PC-9 (cell line): ENCODE measurements at regions not wholly inside any gene's neighbourhood (a gene's known extent, or its start where the extent isn't known, plus 50 kb on each side); places are given as distances from the start of the nearest gene placed in this dataset.

Source experiments
- BruUV-seq: library from RNA; stranded (reverse); fragments of 400-500 nt; replicated peaks from 2 replicates; lab custom pipeline; 2021; lab: Mats Ljungman, UMichigan
- CTCF ChIA-PET: fragments of 300-600 bp; sonication (Branson Sonifier 250); formaldehyde crosslinking; loops from one replicate; lab custom pipeline; 2022; ENCODE audit warnings: antibody characterized with exemption; lab: Charles Lee
- POLR2A ChIA-PET: fragments of 300-600 bp; sonication (Branson Sonifier 250); formaldehyde crosslinking; loops from one replicate; lab custom pipeline; 2022; ENCODE audit warnings: antibody characterized with exemption; ENCODE audit not compliant: unreplicated experiment; lab: Charles Lee
- DNase-seq, 2 experiments: peaks; one replicate each; pipeline versions ENCODE4 v3.0.0 to v3.0.0-alpha.2; 2015 to 2022; ENCODE audit warnings: mixed read lengths in 1 of 2
- H2AFZ ChIP-seq: fragments of 200-600 bp; sonication (generic); 2 replicates; pipeline ENCODE4 v1.8.1; 2017; ENCODE audit warnings: antibody characterized with exemption
- H3F3A ChIP-seq: fragments of 200-600 bp; sonication (generic); 2 replicates; pipeline ENCODE4 v1.8.1; 2017; ENCODE audit warnings: antibody characterized with exemption, mild to moderate bottlenecking, low read depth; ENCODE audit not compliant: insufficient read depth
- H3K27ac ChIP-seq: fragments of 200-600 bp; sonication (generic); 2 replicates; pipeline ENCODE4 v1.6.1; 2016; ENCODE audit warnings: mixed run types
- H3K27me3 ChIP-seq: fragments of 200-600 bp; sonication (generic); 2 replicates; pipeline ENCODE4 v1.6.1; 2016; ENCODE audit warnings: low read depth, mixed run types; ENCODE audit not compliant: insufficient read depth
- H3K36me3 ChIP-seq: fragments of 200-600 bp; sonication (generic); 2 replicates; pipeline ENCODE4 v1.6.1; 2016; ENCODE audit warnings: low read depth, mixed run types
- H3K4me1 ChIP-seq: fragments of 200-600 bp; sonication (generic); replicated peaks from 2 replicates; pipeline ENCODE4 v1.6.1; 2016; ENCODE audit warnings: mixed run types; ENCODE audit not compliant: insufficient read depth
- H3K4me2 ChIP-seq: fragments of 200-600 bp; sonication (generic); 2 replicates; pipeline ENCODE4 v1.6.1; 2017; ENCODE audit warnings: mixed run types
- H3K4me3 ChIP-seq: fragments of 200-600 bp; sonication (generic); 2 replicates; pipeline ENCODE4 v1.6.1; 2016; ENCODE audit warnings: mixed run types
- H3K79me2 ChIP-seq: fragments of 200-600 bp; sonication (generic); 2 replicates; pipeline ENCODE4 v1.6.1; 2017; ENCODE audit warnings: low read depth, mixed run types
- H3K9me2 ChIP-seq: fragments of 200-600 bp; sonication (generic); 2 replicates; pipeline ENCODE4 v1.8.1; 2017; ENCODE audit warnings: mild to moderate bottlenecking; ENCODE audit not compliant: insufficient read depth
- H3K9me3 ChIP-seq: fragments of 200-600 bp; sonication (generic); 2 replicates; pipeline ENCODE4 v1.8.1; 2016; ENCODE audit warnings: low read depth; ENCODE audit not compliant: insufficient read depth
- H4K20me1 ChIP-seq: fragments of 200-600 bp; sonication (generic); 2 replicates; pipeline ENCODE4 v1.8.1; 2017; ENCODE audit not compliant: insufficient read depth
- CTCF ChIP-seq: fragments of 200-600 bp; sonication (generic); conservative IDR thresholded peaks from 2 replicates; pipeline ENCODE4 v1.6.1; 2017; ENCODE audit warnings: mixed run types, antibody characterized with exemption, mild to moderate bottlenecking, moderate library complexity
- EZH2 ChIP-seq: fragments of 200-600 bp; sonication (generic); IDR thresholded peaks from 2 replicates; pipeline ENCODE4 v1.8.0; 2017; ENCODE audit warnings: antibody characterized with exemption, low read depth
- intact Hi-C: fragments of 100-400 bp; cut with micrococcal nuclease; formaldehyde crosslinking; loops from one replicate; pipeline ENCODE4 v1.10.0; 2022; ENCODE audit not compliant: unreplicated experiment

DNA sequence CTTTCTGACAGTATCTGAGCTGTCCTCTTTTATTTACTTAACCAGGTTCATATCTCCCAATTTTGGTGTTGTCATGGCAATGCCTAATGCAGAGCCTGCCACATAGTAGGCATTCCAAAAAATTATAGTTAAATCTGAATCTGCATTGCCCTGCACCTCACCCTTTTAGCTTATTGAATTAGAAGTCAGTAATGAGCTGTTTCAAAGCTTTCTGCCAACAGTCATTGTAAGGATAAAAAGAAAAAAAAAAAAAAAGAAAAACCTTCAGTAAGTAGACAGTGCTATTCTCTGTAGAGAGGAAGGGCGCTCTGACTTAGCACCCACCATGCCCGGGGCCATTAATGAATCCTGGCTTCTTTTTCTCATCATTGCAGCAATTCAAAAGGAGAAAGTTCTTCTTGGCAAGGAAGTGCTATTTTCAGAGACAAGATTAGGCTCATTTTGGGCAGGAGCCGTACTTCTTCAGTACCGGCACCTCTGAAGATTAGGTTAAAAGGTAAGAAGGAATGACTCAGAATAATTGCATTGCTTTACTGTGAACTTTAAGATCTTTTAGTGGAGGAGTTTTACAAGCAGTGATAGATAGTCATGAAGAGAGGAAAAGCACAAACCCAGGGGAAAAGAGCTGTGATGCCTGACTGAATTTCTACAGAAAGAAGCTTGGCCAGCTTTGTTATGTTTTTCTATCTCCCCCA, 2041.2 kb upstream of the PIK3C3 start:
- DNase-seq = no peak
- H3K79me2 ChIP-seq = no peaks in the 10 kb centered on the region
- no peaks in the 10 kb centered on the region for H3K9me3 ChIP-seq
- H2AFZ ChIP-seq = no peak overlapping the region
- no peaks in the 10 kb centered on the region for H4K20me1 ChIP-seq
- POLR2A ChIA-PET = no interaction called here
- H3K9me2 ChIP-seq = no peaks in the 10 kb centered on the region
- no peaks in the 10 kb centered on the region for H3F3A ChIP-seq
- BruUV-seq = no TSS peak
- no peaks in the 10 kb centered on the region for H3K4me1 ChIP-seq
- CTCF ChIA-PET = no interaction called here
- intact Hi-C loops = no loop called here
- H3K36me3 ChIP-seq = no peaks in the 10 kb centered on the region
- no peak overlapping the region for H3K4me3 ChIP-seq
- H3K27me3 ChIP-seq = no peaks in the 10 kb centered on the region
- TF ChIP-seq CTCF (no peak), EZH2 (no peak)
- H3K4me2 ChIP-seq = no peak overlapping the region
- H3K27ac ChIP-seq = no peak overlapping the region

GRCh38 chr18:39911716-39912115, 2043.3 kb upstream of the PIK3C3 start:
- Histone ChIP-seq H2AFZ (no peak overlapping the region), H3K4me1 (no peaks in the 10 kb centered on the region), H3K27me3 (no peaks in the 10 kb centered on the region), H3K9me3 (no peaks in the 10 kb centered on the region), H4K20me1 (no peaks in the 10 kb centered on the region), H3F3A (no peaks in the 10 kb centered on the region), H3K27ac (no peak overlapping the region), H3K4me3 (no peak overlapping the region), H3K9me2 (no peaks in the 10 kb centered on the region), H3K4me2 (no peak overlapping the region), H3K79me2 (no peaks in the 10 kb centered on the region), H3K36me3 (no peaks in the 10 kb centered on the region)
- ChIA-PET POLR2A (no interaction called here), CTCF (no interaction called here)
- BruUV-seq = no TSS peak
- no peak for DNase-seq
- intact Hi-C loops = no loop called here
- no peak for TF ChIP-seq CTCF
- TF ChIP-seq EZH2 = no peak

GRCh38 chr18:39909706-39910105, 2045.3 kb upstream of the PIK3C3 start:
- CTCF ChIA-PET = no interaction called here
- Histone ChIP-seq H3K36me3 (no peaks in the 10 kb centered on the region), H4K20me1 (no peaks in the 10 kb centered on the region), H3K9me3 (no peaks in the 10 kb centered on the region), H3K79me2 (no peaks in the 10 kb centered on the region), H3F3A (no peaks in the 10 kb centered on the region), H3K4me1 (no peaks in the 10 kb centered on the region), H3K27ac (no peak overlapping the region), H3K4me3 (no peak overlapping the region), H3K4me2 (no peak overlapping the region), H2AFZ (no peak overlapping the region), H3K9me2 (no peaks in the 10 kb centered on the region), H3K27me3 (no peaks in the 10 kb centered on the region)
- no peak for DNase-seq
- POLR2A ChIA-PET = no interaction called here
- TF ChIP-seq EZH2 (no peak), CTCF (no peak)
- BruUV-seq = no TSS peak
- intact Hi-C loops = no loop called here
